HPDE6-E6E7 (cell line): ENCODE measurements at regions not wholly inside any gene's neighbourhood (a gene's known extent, or its start where the extent isn't known, plus 50 kb on each side); places are given as distances from the start of the nearest gene placed in this dataset.
A peak's percentile ranks its signal among the peaks of the same experiment; 100 is the strongest.
"Not testable (repeated sequence)": the region's sequence is repeated elsewhere in the genome, so short reads cannot be mapped to it uniquely, and the experiment has no call there.

Experiments used
- DNase-seq: peaks from one replicate; pipeline ENCODE4 v3.0.0; 2011; ENCODE audit warnings: missing footprints; ENCODE audit errors: extremely low spot score

- peak; percentile 77 for DNase-seq
These were observed 132.8 kb upstream of the FUNDC1 start for GRCh38 chrX:44675362-44676024.

DNA sequence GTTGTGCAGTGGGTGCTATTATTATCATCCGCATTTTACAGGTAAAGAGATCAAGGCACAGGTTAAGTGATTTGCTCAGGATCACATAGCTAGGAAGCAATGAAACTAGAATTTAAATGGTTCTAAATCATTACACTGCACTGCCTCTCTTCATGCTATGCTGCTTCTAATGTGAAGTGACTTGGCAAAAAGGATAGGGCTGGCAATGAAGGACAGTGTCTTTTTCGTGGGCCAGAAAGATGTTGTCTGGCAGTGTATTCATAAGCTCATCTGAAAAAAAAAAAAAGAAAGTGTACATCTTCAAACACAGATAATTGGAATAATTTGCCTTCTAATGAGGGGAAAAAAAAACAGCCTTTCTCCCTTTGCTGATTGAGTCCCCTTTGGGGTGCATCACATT, 132.2 kb upstream of the FUNDC1 start:
- DNase-seq = no peak

DNA sequence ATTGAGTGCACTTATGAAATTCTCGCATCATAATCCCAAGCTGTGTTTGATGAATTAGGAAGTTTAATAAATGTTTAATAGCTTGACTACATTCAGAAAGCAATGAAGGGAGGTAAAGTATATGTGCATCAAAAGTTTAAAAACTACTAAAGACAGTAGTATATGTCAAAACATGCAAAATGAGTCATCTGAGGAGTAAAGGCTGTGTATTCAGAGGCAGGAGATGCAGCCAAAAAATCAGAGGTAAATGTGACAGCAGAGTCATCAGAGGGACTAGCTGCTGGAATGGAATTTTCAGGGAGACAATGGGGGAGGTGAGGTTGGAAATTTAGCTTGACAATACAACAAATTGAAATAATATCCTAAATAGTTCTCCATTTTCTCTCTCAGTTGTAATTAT, 127.0 kb upstream of the FUNDC1 start:
- no peak for DNase-seq

GRCh38 chrX:44667771-44668170, 125.1 kb upstream of the FUNDC1 start:
- no peak for DNase-seq

DNA sequence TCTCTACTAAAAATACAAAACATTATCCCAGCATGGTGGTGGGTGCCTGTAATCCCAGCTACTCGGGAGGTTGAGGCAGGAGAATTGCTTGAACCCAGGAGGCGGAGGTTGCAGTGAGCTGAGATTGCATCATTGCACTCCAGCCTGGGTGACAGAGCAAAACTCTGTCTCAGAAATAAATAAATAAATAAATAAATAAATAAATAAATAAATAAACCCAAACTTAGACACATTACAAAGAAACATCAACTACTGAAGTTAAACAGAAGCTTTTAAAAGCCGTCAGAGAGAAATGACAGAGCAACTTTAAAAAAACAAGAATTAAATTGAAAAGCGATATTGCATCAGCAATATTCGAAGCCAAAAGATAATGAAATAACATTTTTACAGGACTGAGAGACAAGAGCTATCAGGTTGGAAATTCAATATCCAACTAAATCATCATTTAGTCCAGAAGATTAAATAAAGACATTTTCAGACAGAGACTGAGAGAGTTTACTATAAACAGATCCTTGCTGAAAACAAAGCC, 115.1 kb upstream of the FUNDC1 start:
- DNase-seq = not testable (repeated sequence)

DNA sequence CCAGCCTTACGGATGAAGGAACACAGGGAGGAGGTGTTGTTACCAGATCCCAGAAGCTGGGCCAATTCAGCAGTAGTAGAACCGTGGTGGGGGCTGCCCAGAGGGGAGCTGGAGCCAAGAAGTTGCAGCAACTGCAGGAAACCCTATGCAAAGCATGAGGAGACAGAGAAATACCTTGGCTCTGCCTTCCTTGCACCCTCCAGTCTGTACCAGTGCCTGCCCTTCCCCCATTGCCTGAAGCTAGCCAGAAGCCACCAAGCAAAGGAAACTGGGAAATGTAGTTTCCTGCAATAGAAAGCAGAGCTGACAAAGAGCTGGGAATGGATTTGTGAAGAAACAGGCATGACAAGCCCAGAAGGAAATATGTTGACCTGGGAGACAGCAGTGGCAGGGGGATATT, 108.7 kb upstream of the FUNDC1 start:
- no peak for DNase-seq

DNA sequence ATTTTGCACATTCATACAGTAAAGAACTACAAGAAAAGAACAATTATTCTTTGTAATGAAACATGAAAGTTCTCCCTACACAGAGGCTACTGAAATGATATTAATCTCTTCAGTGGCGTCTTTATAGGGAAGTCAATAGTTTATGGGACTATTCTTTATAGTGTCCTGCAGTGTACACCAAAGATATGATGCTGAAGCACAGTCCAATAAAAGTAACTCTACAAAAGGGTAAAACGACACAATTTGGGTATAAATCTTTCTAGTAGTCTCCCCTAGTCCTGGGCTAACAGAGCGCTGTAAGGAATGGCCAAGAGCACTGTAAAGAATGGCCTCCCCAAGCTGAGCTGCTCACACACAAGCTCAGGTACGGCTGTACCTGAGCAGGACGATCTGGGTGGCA, 101.1 kb upstream of the FUNDC1 start:
- no peak for DNase-seq

GRCh38 chrX:44637282-44637681, 94.6 kb upstream of the FUNDC1 start:
- no peak for DNase-seq

DNA sequence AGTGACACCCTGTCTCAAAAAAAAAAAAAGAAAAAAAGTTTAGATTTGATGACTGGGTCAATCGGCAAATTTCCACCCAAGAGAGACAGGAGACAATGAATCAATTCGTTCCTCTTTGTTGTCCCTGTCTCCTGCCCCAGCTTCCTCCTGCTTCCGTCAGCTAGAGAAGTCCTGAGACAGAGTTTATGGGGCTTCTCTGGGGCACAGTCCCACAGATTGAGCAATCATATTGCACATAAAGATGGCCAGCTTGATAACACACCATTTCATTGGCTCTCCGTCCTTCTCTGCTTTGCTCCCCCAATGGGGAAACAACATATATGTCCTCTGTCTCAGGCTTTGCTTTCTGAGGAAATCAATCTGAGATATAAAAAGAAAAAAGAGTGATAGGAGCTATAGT, 78.4 kb upstream of the FUNDC1 start:
- DNase-seq = no peak

GRCh38 chrX:44619039-44619438, 76.4 kb upstream of the FUNDC1 start:
- DNase-seq = no peak

GRCh38 chrX:44596277-44596676, 53.6 kb upstream of the FUNDC1 start:
- DNase-seq = no peak
